PC-3 (cell line): ENCODE measurements at regions not wholly inside any gene's neighbourhood (a gene's known extent, or its start where the extent isn't known, plus 50 kb on each side); places are given as distances from the start of the nearest gene placed in this dataset.

Experiments
- ATAC-seq: fragments of 200-7000 bp; cut with Tn5 transposase; 2 replicates; pipeline ENCODE4 v1.9.1; 2020; ENCODE audit warnings: mild to moderate bottlenecking, moderate library complexity
- BruUV-seq: library from RNA; stranded (reverse); fragments of 400-500 nt; replicated peaks from 2 replicates; lab custom pipeline; 2021; lab: Mats Ljungman, UMichigan
- CTCF ChIA-PET: fragments of 300-600 bp; sonication (Branson Sonifier 250); formaldehyde crosslinking; loops from one replicate; lab custom pipeline; 2022; ENCODE audit warnings: antibody characterized with exemption; lab: Charles Lee
- POLR2A ChIA-PET: fragments of 300-600 bp; sonication (Branson Sonifier 250); formaldehyde crosslinking; loops from one replicate; lab custom pipeline; 2022; ENCODE audit warnings: antibody characterized with exemption; ENCODE audit not compliant: unreplicated experiment; lab: Charles Lee
- DNase-seq: peaks from one replicate; pipeline ENCODE4 v3.0.0-alpha.2; 2015
- H2AFZ ChIP-seq: fragments of 300-600 bp; sonication (generic); 2 replicates; pipeline ENCODE4 v1.6.0; 2016; ENCODE audit warnings: antibody characterized with exemption, low read length
- H3F3A ChIP-seq: fragments of 300-600 bp; sonication (generic); one replicate; pipeline ENCODE4 v1.6.0; 2017; ENCODE audit warnings: antibody characterized with exemption, low read length, control low read depth, mild to moderate bottlenecking; ENCODE audit not compliant: unreplicated experiment
- H3K27ac ChIP-seq: fragments of 300-600 bp; sonication (generic); 2 replicates; pipeline ENCODE4 v1.5.1; 2016; ENCODE audit warnings: mild to moderate bottlenecking, low read length
- H3K27me3 ChIP-seq: fragments of 300-600 bp; sonication (generic); 2 replicates; pipeline ENCODE4 v1.6.1; 2016; ENCODE audit warnings: low read length, mixed read lengths
- H3K36me3 ChIP-seq: fragments of 300-600 bp; sonication (generic); 2 replicates; pipeline ENCODE4 v1.6.1; 2016; ENCODE audit warnings: low read depth, mixed run types, low read length, mixed read lengths
- H3K4me1 ChIP-seq: fragments of 300-600 bp; sonication (generic); 2 replicates; pipeline ENCODE4 v1.5.1; 2016; ENCODE audit warnings: low read length; ENCODE audit not compliant: insufficient read depth
- H3K4me2 ChIP-seq: fragments of 300-600 bp; sonication (generic); 2 replicates; pipeline ENCODE4 v1.6.0; 2016; ENCODE audit warnings: low read length
- H3K4me3 ChIP-seq: fragments of 300-600 bp; sonication (generic); 2 replicates; pipeline ENCODE4 v1.5.1; 2016; ENCODE audit warnings: mild to moderate bottlenecking, low read length, mixed read lengths
- H3K79me2 ChIP-seq: fragments of 300-600 bp; sonication (generic); 2 replicates; pipeline ENCODE4 v1.6.1; 2017; ENCODE audit warnings: low read length, mixed read lengths
- H3K9ac ChIP-seq: fragments of 300-600 bp; sonication (generic); 2 replicates; pipeline ENCODE4 v1.6.0; 2016; ENCODE audit warnings: mild to moderate bottlenecking, low read length
- H3K9me2 ChIP-seq: fragments of 300-600 bp; sonication (generic); replicated peaks from 2 replicates; pipeline ENCODE4 v1.6.1; 2016; ENCODE audit warnings: mixed run types, low read length, mixed read lengths
- H3K9me3 ChIP-seq: fragments of 300-600 bp; sonication (generic); 2 replicates; pipeline ENCODE4 v1.6.1; 2016; ENCODE audit warnings: low read length, mixed read lengths
- H4K20me1 ChIP-seq: fragments of 300-600 bp; sonication (generic); 2 replicates; pipeline ENCODE4 v1.6.1; 2016; ENCODE audit warnings: low read length, mixed read lengths
- EZH2 ChIP-seq: fragments of 300-600 bp; sonication (generic); IDR thresholded peaks from one replicate; pipeline ENCODE4 v1.6.1; 2017; ENCODE audit warnings: antibody characterized with exemption, mild to moderate bottlenecking, low read length; ENCODE audit not compliant: unreplicated experiment
- EZH2phosphoT487 ChIP-seq: fragments of 300-600 bp; sonication (generic); IDR thresholded peaks from 2 replicates; pipeline ENCODE4 v1.6.1; 2018; ENCODE audit warnings: mild to moderate bottlenecking, antibody characterized with exemption, low read length, borderline replicate concordance
- intact Hi-C: fragments of 100-400 bp; cut with micrococcal nuclease; formaldehyde crosslinking; loops from 2 replicates; pipeline ENCODE4 v1.9.0; 2023
- TF ChIP-seq, protein P1 (sequence below): fragments of 300-600 bp; sonication (generic); conservative IDR thresholded peaks from 2 replicates; pipeline ENCODE4 v1.5.1; 2017; ENCODE audit warnings: antibody characterized with exemption, low read depth, mild to moderate bottlenecking, low read length

DNA sequence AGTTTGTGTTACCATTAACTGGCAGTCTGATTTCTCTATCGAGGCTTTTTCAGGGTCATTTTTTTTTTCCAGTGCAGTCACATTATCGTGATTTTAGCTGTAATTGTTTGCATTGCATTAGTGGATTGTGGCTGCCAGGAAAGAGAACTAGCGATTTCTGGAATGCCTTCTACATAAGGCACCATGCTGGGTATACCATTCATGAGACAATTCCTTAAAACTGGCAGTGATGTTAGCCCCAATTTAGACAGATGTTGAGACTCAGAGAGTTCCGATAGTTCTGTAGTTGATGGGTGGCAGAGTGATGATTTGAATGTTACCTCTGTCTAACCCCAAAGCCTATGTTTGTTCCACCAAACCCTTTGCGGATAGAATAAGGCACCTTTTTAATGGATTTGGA lies 175.4 kb upstream of the TENM3 start:
- Histone ChIP-seq H3K27me3 (no peaks in the 10 kb centered on the region), H3K4me3 (no peak overlapping the region), H3K79me2 (no peaks in the 10 kb centered on the region), H3K9me3 (no peaks in the 10 kb centered on the region), H3K9me2 (no peaks in the 10 kb centered on the region), H3K27ac (no peak overlapping the region), H3K9ac (no peak overlapping the region), H3K4me2 (no peak overlapping the region), H4K20me1 (no peaks in the 10 kb centered on the region), H3F3A (no peaks in the 10 kb centered on the region), H3K36me3 (no peaks in the 10 kb centered on the region), H2AFZ (no peak overlapping the region), H3K4me1 (no peaks in the 10 kb centered on the region)
- no TSS peak for BruUV-seq
- TF ChIP-seq, protein P1, sequence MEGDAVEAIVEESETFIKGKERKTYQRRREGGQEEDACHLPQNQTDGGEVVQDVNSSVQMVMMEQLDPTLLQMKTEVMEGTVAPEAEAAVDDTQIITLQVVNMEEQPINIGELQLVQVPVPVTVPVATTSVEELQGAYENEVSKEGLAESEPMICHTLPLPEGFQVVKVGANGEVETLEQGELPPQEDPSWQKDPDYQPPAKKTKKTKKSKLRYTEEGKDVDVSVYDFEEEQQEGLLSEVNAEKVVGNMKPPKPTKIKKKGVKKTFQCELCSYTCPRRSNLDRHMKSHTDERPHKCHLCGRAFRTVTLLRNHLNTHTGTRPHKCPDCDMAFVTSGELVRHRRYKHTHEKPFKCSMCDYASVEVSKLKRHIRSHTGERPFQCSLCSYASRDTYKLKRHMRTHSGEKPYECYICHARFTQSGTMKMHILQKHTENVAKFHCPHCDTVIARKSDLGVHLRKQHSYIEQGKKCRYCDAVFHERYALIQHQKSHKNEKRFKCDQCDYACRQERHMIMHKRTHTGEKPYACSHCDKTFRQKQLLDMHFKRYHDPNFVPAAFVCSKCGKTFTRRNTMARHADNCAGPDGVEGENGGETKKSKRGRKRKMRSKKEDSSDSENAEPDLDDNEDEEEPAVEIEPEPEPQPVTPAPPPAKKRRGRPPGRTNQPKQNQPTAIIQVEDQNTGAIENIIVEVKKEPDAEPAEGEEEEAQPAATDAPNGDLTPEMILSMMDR: no peak
- TF ChIP-seq EZH2 (no peak), EZH2phosphoT487 (no peak)
- no peak for ATAC-seq
- intact Hi-C loops: no loop called here
- CTCF ChIA-PET: no interaction called here
- POLR2A ChIA-PET: no interaction called here
- DNase-seq: no peak

- Histone ChIP-seq H3F3A (no peaks in the 10 kb centered on the region), H3K27me3 (no peaks in the 10 kb centered on the region), H3K79me2 (no peaks in the 10 kb centered on the region), H3K36me3 (no peaks in the 10 kb centered on the region), H3K4me1 (no peaks in the 10 kb centered on the region), H3K27ac (no peak overlapping the region), H3K9me3 (no peaks in the 10 kb centered on the region), H3K4me2 (no peak overlapping the region), H3K9me2 (no peaks in the 10 kb centered on the region), H3K9ac (no peak overlapping the region), H4K20me1 (no peaks in the 10 kb centered on the region), H2AFZ (no peak overlapping the region), H3K4me3 (no peak overlapping the region)
- BruUV-seq: no TSS peak
- TF ChIP-seq, protein P1: no peak
- TF ChIP-seq EZH2phosphoT487: no peak
- no peak for TF ChIP-seq EZH2
- DNase-seq (no peak), ATAC-seq (no peak)
- intact Hi-C loops: no loop called here
- ChIA-PET CTCF (no interaction called here), POLR2A (no interaction called here)
Measured at GRCh38 chr4:182068920-182069319, 174.3 kb upstream of the TENM3 start.

DNA sequence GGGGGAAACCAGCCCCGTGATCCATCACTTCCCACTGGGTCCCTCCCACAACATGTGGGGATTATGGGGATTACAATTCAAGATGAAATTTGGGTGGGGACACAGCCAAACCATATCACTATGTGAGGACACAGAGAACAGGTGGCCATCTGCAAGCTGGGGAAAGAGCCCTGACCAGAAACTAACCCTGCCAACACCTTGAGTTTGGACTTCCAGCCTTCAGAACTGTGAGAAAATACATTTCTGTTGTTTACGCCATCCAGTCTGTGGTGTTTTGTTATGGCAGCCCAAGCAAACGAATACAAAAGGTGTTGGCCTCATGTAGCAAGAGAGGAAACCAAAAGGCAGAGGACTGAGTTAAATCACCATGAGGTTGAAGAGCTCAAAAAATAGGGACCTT lies 169.9 kb upstream of the TENM3 start:
- no peaks in the 10 kb centered on the region for H3K9me3 ChIP-seq
- no peaks in the 10 kb centered on the region for H3K27me3 ChIP-seq
- no peak overlapping the region for H3K4me2 ChIP-seq
- H3K27ac ChIP-seq: no peak overlapping the region
- no peaks in the 10 kb centered on the region for H3K4me1 ChIP-seq
- H2AFZ ChIP-seq: no peak overlapping the region
- H4K20me1 ChIP-seq: no peaks in the 10 kb centered on the region
- H3K36me3 ChIP-seq: no peaks in the 10 kb centered on the region
- no peaks in the 10 kb centered on the region for H3K9me2 ChIP-seq
- H3K9ac ChIP-seq: no peak overlapping the region
- H3K4me3 ChIP-seq: no peak overlapping the region
- TF ChIP-seq EZH2: no peak
- TF ChIP-seq, protein P1: no peak
- TF ChIP-seq EZH2phosphoT487: no peak
- no peaks in the 10 kb centered on the region for H3F3A ChIP-seq
- ATAC-seq (no peak), DNase-seq (no peak)
- CTCF ChIA-PET: no interaction called here
- no TSS peak for BruUV-seq
- H3K79me2 ChIP-seq: no peaks in the 10 kb centered on the region
- POLR2A ChIA-PET: no interaction called here
- intact Hi-C loops: no loop called here
